HEK293 (cell line): ENCODE measurements at regions not wholly inside any gene's neighbourhood (a gene's known extent, or its start where the extent isn't known, plus 50 kb on each side); places are given as distances from the start of the nearest gene placed in this dataset.

ENCODE experiments used
- CTCF ChIA-PET: fragments of 350-600 bp; formaldehyde crosslinking; extraction: SDS; loops from one replicate; lab custom pipeline; 2021; ENCODE audit warnings: antibody characterized with exemption; lab: Yijun Ruan, JAX
- POLR2A ChIA-PET: fragments of 300-600 bp; formaldehyde crosslinking; extraction: SDS; loops from one replicate; lab custom pipeline; 2020; ENCODE audit warnings: antibody characterized with exemption, inconsistent platforms; lab: Yijun Ruan, JAX
- H3K27ac ChIP-seq: fragments of 200-500 bp; sonication (Bioruptor generic); 2 replicates; pipeline ENCODE4 v1.5.1; 2014; ENCODE audit warnings: low read depth, low read length, control low read depth, inconsistent platforms; ENCODE audit errors: extremely low read depth
- H3K36me3 ChIP-seq, 2 experiments: fragments of 200-500 bp in 1 of 2; sonication (Bioruptor generic) in 1 of 2; 1 replicate in 1 of 2; 2 replicates in 1 of 2; pipeline ENCODE4 v1.5.1; 2014 to 2017; ENCODE audit warnings: inconsistent platforms in 2 of 2, low read length in 2 of 2; ENCODE audit not compliant: control insufficient read depth in 2 of 2, insufficient read depth in 1 of 2
- H3K4me1 ChIP-seq: fragments of 200-500 bp; sonication (Bioruptor generic); 2 replicates; pipeline ENCODE4 v1.5.1; 2014; ENCODE audit warnings: mild to moderate bottlenecking, low read length, inconsistent platforms; ENCODE audit not compliant: control insufficient read depth, insufficient read depth
- H3K4me3 ChIP-seq: 2 replicates; pipeline ENCODE4 v1.5.1; 2011; ENCODE audit warnings: low read depth, mild to moderate bottlenecking, control low read depth, low read length, moderate library complexity
- H3K9me3 ChIP-seq: fragments of 200-500 bp; sonication (Bioruptor generic); 2 replicates; pipeline ENCODE4 v1.5.1; 2014; ENCODE audit warnings: low read depth, low read length, inconsistent platforms; ENCODE audit not compliant: control insufficient read depth, insufficient read depth
- REST ChIP-seq: fragments of 450-650 bp; formaldehyde crosslinking; IDR thresholded peaks from 2 replicates; pipeline ENCODE4 v1.5.1; 2016; ENCODE audit warnings: missing biosample characterization, missing genetic modification characterization
- SCRT1 ChIP-seq: fragments of 450-650 bp; formaldehyde crosslinking; IDR thresholded peaks from 2 replicates; pipeline ENCODE4 v1.5.1; 2016; ENCODE audit warnings: missing biosample characterization, missing genetic modification characterization, borderline replicate concordance
- ZBTB17 ChIP-seq: fragments of 450-650 bp; formaldehyde crosslinking; IDR thresholded peaks from 2 replicates; pipeline ENCODE4 v1.5.1; 2016; ENCODE audit warnings: missing biosample characterization, missing genetic modification characterization
- ZBTB6 ChIP-seq: fragments of 450-650 bp; formaldehyde crosslinking; IDR thresholded peaks from 2 replicates; pipeline ENCODE4 v1.5.1; 2017; ENCODE audit warnings: missing biosample characterization, missing genetic modification characterization
- ZNF133 ChIP-seq: fragments of 450-650 bp; formaldehyde crosslinking; IDR thresholded peaks from 2 replicates; pipeline ENCODE4 v1.5.1; 2016; ENCODE audit warnings: missing biosample characterization, missing genetic modification characterization
- ZNF274 ChIP-seq, 2 experiments: fragments of 200-500 bp in 1 of 2; fragments of 450-650 bp in 1 of 2; sonication (Bioruptor generic) in 1 of 2; formaldehyde crosslinking in 1 of 2; IDR thresholded peaks; 2 replicates each; pipeline versions ENCODE4 v1.5.1 to v1.6.1; 2014 to 2016; ENCODE audit warnings: borderline replicate concordance in 1 of 2, inconsistent platforms in 1 of 2, low read length in 1 of 2, missing biosample characterization in 1 of 2, missing genetic modification characterization in 1 of 2
- ZNF280D ChIP-seq: fragments of 450-650 bp; formaldehyde crosslinking; IDR thresholded peaks from 2 replicates; pipeline ENCODE4 v1.5.1; 2016; ENCODE audit warnings: missing biosample characterization, missing genetic modification characterization
- ZNF426 ChIP-seq: fragments of 450-650 bp; formaldehyde crosslinking; IDR thresholded peaks from 2 replicates; pipeline ENCODE4 v1.5.1; 2017; ENCODE audit warnings: missing biosample characterization, missing genetic modification characterization, mild to moderate bottlenecking, inconsistent platforms, moderate library complexity
- ZNF514 ChIP-seq: fragments of 450-650 bp; formaldehyde crosslinking; IDR thresholded peaks from 2 replicates; pipeline ENCODE4 v1.5.1; 2016; ENCODE audit warnings: missing biosample characterization, missing genetic modification characterization
- ZNF600 ChIP-seq: fragments of 450-650 bp; formaldehyde crosslinking; IDR thresholded peaks from 2 replicates; pipeline ENCODE4 v1.5.1; 2016; ENCODE audit warnings: missing biosample characterization, missing genetic modification characterization
- ZNF621 ChIP-seq: fragments of 450-650 bp; formaldehyde crosslinking; IDR thresholded peaks from 2 replicates; pipeline ENCODE4 v1.5.1; 2017; ENCODE audit warnings: missing biosample characterization, missing genetic modification characterization
- ZNF707 ChIP-seq: fragments of 450-650 bp; formaldehyde crosslinking; IDR thresholded peaks from 2 replicates; pipeline ENCODE4 v1.5.1; 2016; ENCODE audit warnings: missing biosample characterization, missing genetic modification characterization
- ZSCAN18 ChIP-seq: fragments of 450-650 bp; formaldehyde crosslinking; IDR thresholded peaks from 2 replicates; pipeline ENCODE4 v1.5.1; 2016; ENCODE audit warnings: missing biosample characterization, missing genetic modification characterization
- TF ChIP-seq, protein P1 (sequence below): fragments of 450-650 bp; formaldehyde crosslinking; IDR thresholded peaks from 2 replicates; pipeline ENCODE4 v1.5.1; 2017; ENCODE audit warnings: missing biosample characterization, missing genetic modification characterization
- TF ChIP-seq, protein P2 (sequence below): fragments of 450-650 bp; formaldehyde crosslinking; IDR thresholded peaks from 2 replicates; pipeline ENCODE4 v1.5.0; 2017; ENCODE audit warnings: missing biosample characterization, missing genetic modification characterization, borderline replicate concordance

GRCh38 chr17:27981978-27982377 lies 60.5 kb upstream of the NLK start (continued):
- TF ChIP-seq ZBTB6 (tag by site-specific recombination), result no peak
- no peak for TF ChIP-seq ZNF514 (tag by site-specific recombination)

- Histone ChIP-seq H3K9me3 (no peaks in the 10 kb centered on the region), H3K4me3 (no peak overlapping the region), H3K36me3 (no peaks in the 10 kb centered on the region), H3K27ac (no peak overlapping the region), H3K4me1 (no peaks in the 10 kb centered on the region)
- POLR2A ChIA-PET, result no interaction called here
- TF ChIP-seq, protein P1, sequence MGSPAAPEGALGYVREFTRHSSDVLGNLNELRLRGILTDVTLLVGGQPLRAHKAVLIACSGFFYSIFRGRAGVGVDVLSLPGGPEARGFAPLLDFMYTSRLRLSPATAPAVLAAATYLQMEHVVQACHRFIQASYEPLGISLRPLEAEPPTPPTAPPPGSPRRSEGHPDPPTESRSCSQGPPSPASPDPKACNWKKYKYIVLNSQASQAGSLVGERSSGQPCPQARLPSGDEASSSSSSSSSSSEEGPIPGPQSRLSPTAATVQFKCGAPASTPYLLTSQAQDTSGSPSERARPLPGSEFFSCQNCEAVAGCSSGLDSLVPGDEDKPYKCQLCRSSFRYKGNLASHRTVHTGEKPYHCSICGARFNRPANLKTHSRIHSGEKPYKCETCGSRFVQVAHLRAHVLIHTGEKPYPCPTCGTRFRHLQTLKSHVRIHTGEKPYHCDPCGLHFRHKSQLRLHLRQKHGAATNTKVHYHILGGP, result no peak
- TF ChIP-seq ZSCAN18 (no peak), REST (tag by site-specific recombination) (no peak), ZNF707 (tag by site-specific recombination) (no peak), SCRT1 (tag by site-specific recombination) (no peak), ZNF280D (tag by site-specific recombination) (no peak), ZNF600 (tag by site-specific recombination) (no peak), ZNF426 (tag by site-specific recombination) (no peak), ZNF274 (IDR thresholded peaks at IDR 0.05; ENCODE audit: low read length) (no peak), ZNF274 (tag by site-specific recombination; IDR thresholded peaks at IDR 0.05; ENCODE audit: borderline replicate concordance) (no peak), ZNF133 (no peak), ZNF621 (no peak), ZBTB17 (tag by site-specific recombination) (no peak)
- TF ChIP-seq, protein P2, sequence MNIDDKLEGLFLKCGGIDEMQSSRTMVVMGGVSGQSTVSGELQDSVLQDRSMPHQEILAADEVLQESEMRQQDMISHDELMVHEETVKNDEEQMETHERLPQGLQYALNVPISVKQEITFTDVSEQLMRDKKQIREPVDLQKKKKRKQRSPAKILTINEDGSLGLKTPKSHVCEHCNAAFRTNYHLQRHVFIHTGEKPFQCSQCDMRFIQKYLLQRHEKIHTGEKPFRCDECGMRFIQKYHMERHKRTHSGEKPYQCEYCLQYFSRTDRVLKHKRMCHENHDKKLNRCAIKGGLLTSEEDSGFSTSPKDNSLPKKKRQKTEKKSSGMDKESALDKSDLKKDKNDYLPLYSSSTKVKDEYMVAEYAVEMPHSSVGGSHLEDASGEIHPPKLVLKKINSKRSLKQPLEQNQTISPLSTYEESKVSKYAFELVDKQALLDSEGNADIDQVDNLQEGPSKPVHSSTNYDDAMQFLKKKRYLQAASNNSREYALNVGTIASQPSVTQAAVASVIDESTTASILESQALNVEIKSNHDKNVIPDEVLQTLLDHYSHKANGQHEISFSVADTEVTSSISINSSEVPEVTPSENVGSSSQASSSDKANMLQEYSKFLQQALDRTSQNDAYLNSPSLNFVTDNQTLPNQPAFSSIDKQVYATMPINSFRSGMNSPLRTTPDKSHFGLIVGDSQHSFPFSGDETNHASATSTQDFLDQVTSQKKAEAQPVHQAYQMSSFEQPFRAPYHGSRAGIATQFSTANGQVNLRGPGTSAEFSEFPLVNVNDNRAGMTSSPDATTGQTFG, result no peak
- CTCF ChIA-PET, result interaction anchor here (0.6 to 0.7 kb wide), 2 partner anchors 8 to 1692 kb away, joined by 3 to 4 read pairs; no protein-coding TSS in a partner anchor
These were observed 59.8 kb upstream of the NLK start for GRCh38 chr17:27982688-27983087.
